ENCODE measurements at regions not wholly inside any gene's neighbourhood (a gene's known extent, or its start where the extent isn't known, plus 50 kb on each side); places are given as distances from the start of the nearest gene placed in this dataset.

- Histone ChIP-seq H3K9ac (ENCODE audit: low read depth, low read length) (no peak overlapping the region), H3K36me3 (ENCODE audit: insufficient read depth, low read length) (no peaks in the 10 kb centered on the region), H3K79me2 (ENCODE audit: insufficient read depth, low read length) (no peaks in the 10 kb centered on the region; the same call in 1 of the 2 replicates), H3K4me3 (ENCODE audit: low read depth in 1 of 2, low read length in 2 of 2) (no peak overlapping the region), H3K27me3 (ENCODE audit: insufficient read depth, low read length, poor library complexity) (no peaks in the 10 kb centered on the region), H3K27ac (ENCODE audit: low read length) (no peak overlapping the region), H3K4me2 (ENCODE audit: insufficient read depth, low read length) (no peak overlapping the region), H4K20me1 (ENCODE audit: insufficient read depth, low read length) (peaks cover 3% of the 10 kb centered on the region; the same call in 1 of the 2 replicates), H3K9me3 (ENCODE audit: insufficient read depth, low read length, severe bottlenecking) (no peaks in the 10 kb centered on the region), H2AFZ (ENCODE audit: low read depth, low read length) (no peak overlapping the region), H3K4me1 (ENCODE audit: insufficient read depth, low read length) (0 out of 2 replicates have a peak, but pooled peaks cover 3% of the 10 kb centered on the region)
- TF ChIP-seq CTCF (IDR thresholded peaks at IDR 0.05; ENCODE audit: borderline replicate concordance, extremely low read depth, low read length, poor library complexity, severe bottlenecking) = no peak
- TF ChIP-seq EZH2 (IDR thresholded peaks at IDR 0.05; ENCODE audit: borderline replicate concordance, low read depth, low read length, severe bottlenecking) = no peak
- no peak for DNase-seq
- no peak for ATAC-seq (ENCODE audit: insufficient read depth, low read depth)
Observed at GRCh38 chr13:109419896-109420295, 366.5 kb downstream of the IRS2 start.

DNA sequence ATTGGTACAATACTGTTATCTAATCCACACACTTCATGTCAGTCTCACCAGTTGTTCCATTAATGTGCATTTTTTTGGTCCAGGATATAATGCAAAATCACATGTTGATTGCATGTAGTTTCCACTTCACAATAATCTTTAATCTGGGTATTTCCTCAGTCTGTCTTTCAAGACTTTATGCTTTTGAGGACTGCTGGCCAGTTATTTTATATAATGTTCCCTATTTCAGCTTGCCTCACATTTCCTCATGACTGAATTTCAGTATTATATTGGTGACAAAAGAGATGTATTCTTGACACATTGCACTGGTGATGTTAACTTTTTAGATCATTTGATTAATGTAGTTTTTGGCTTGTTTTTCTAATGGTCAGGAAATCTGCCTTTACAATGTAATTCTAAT is 368.3 kb downstream of the IRS2 start:
- Histone ChIP-seq H3K27me3 (ENCODE audit: insufficient read depth, low read length, poor library complexity) (no peaks in the 10 kb centered on the region), H4K20me1 (ENCODE audit: insufficient read depth, low read length) (peaks cover 3% of the 10 kb centered on the region; the same call in 1 of the 2 replicates), H3K9me3 (ENCODE audit: insufficient read depth, low read length, severe bottlenecking) (no peaks in the 10 kb centered on the region), H2AFZ (ENCODE audit: low read depth, low read length) (no peak overlapping the region), H3K27ac (ENCODE audit: low read length) (no peak overlapping the region), H3K79me2 (ENCODE audit: insufficient read depth, low read length) (no peaks in the 10 kb centered on the region; the same call in 1 of the 2 replicates), H3K4me1 (ENCODE audit: insufficient read depth, low read length) (no peaks in the 10 kb centered on the region), H3K4me2 (ENCODE audit: insufficient read depth, low read length) (no peak overlapping the region), H3K9ac (ENCODE audit: low read depth, low read length) (no peak overlapping the region), H3K4me3 (ENCODE audit: low read depth in 1 of 2, low read length in 2 of 2) (no peak overlapping the region), H3K36me3 (ENCODE audit: insufficient read depth, low read length) (no peaks in the 10 kb centered on the region)
- DNase-seq (no peak), ATAC-seq (ENCODE audit: insufficient read depth, low read depth) (no peak)
- TF ChIP-seq CTCF (IDR thresholded peaks at IDR 0.05; ENCODE audit: borderline replicate concordance, extremely low read depth, low read length, poor library complexity, severe bottlenecking) (no peak), EZH2 (IDR thresholded peaks at IDR 0.05; ENCODE audit: borderline replicate concordance, low read depth, low read length, severe bottlenecking) (no peak)

GRCh38 chr13:109416001-109416400 is 370.4 kb downstream of the IRS2 start:
- H3K9me3 ChIP-seq (ENCODE audit: insufficient read depth, low read length, severe bottlenecking) = no peaks in the 10 kb centered on the region
- no peak overlapping the region for H3K27ac ChIP-seq (ENCODE audit: low read length)
- no peak overlapping the region for H2AFZ ChIP-seq (ENCODE audit: low read depth, low read length)
- peaks cover 5% of the 10 kb centered on the region; the same call in 1 of the 2 replicates for H3K36me3 ChIP-seq (ENCODE audit: insufficient read depth, low read length)
- no peak for ATAC-seq (ENCODE audit: insufficient read depth, low read depth)
- no peaks in the 10 kb centered on the region for H3K27me3 ChIP-seq (ENCODE audit: insufficient read depth, low read length, poor library complexity)
- H4K20me1 ChIP-seq (ENCODE audit: insufficient read depth, low read length) = peaks cover 3% of the 10 kb centered on the region; the same call in 1 of the 2 replicates
- no peak overlapping the region for H3K4me3 ChIP-seq (ENCODE audit: low read depth in 1 of 2, low read length in 2 of 2)
- H3K9ac ChIP-seq (ENCODE audit: low read depth, low read length) = no peak overlapping the region
- DNase-seq = no peak
- TF ChIP-seq CTCF (IDR thresholded peaks at IDR 0.05; ENCODE audit: borderline replicate concordance, extremely low read depth, low read length, poor library complexity, severe bottlenecking) = no peak
- TF ChIP-seq EZH2 (IDR thresholded peaks at IDR 0.05; ENCODE audit: borderline replicate concordance, low read depth, low read length, severe bottlenecking) = no peak
- no peaks in the 10 kb centered on the region; the same call in 1 of the 2 replicates for H3K79me2 ChIP-seq (ENCODE audit: insufficient read depth, low read length)
- no peak overlapping the region for H3K4me2 ChIP-seq (ENCODE audit: insufficient read depth, low read length)
- H3K4me1 ChIP-seq (ENCODE audit: insufficient read depth, low read length) = no peaks in the 10 kb centered on the region

Measured in DND-41 (cell line).